Suprapubic skin (tissue), 3 donors: ENCODE measurements at regions not wholly inside any gene's neighbourhood (a gene's known extent, or its start where the extent isn't known, plus 50 kb on each side); places are given as distances from the start of the nearest gene placed in this dataset.

Experiments used
- CTCF ChIP-seq, 2 donors: fragments of 200-600 bp in 1 of 2; fragments of 450-650 bp in 1 of 2; sonication (generic) in 1 of 2; IDR thresholded peaks; one replicate each; pipeline ENCODE4 v1.5.1; 2016 to 2019; ENCODE audit warnings: antibody characterized with exemption in 2 of 2, mild to moderate bottlenecking in 1 of 2, moderate library complexity in 1 of 2
- EP300 ChIP-seq: sonication (generic); formaldehyde crosslinking; IDR thresholded peaks from one replicate; pipeline ENCODE4 v1.6.1; 2017; ENCODE audit warnings: antibody characterized with exemption

GRCh38 chr22:48980409-48980808 lies 847.3 kb downstream of the BRD1 start:
- no peak for TF ChIP-seq EP300
- TF ChIP-seq CTCF (IDR thresholded peaks at IDR 0.05): no peak
